ENCODE measurements at regions not wholly inside any gene's neighbourhood (a gene's known extent, or its start where the extent isn't known, plus 50 kb on each side); places are given as distances from the start of the nearest gene placed in this dataset.

DNA sequence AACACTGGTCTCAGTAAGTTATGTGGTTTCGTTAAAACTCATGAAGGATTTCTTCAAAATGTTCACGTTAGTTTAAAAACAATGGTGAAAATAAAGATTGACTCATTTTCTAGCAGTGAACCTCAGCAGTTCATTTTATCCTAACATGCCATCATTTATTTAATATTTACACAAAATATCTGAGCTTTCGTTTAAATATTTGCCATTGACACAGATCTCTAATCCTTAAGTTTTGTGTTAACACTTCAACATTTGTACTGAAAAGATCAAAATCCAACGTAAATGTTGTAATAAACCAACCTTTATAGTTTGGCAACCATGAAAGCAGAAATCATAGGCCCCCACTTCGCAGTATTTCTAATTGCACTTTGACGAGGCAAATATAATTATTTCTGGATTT lies 1129.5 kb downstream of the PLA2G4A start:
- Histone ChIP-seq H3K36me3 (no peaks in the 10 kb centered on the region), H3K27ac (no peak overlapping the region), H3K4me3 (ENCODE audit: low read depth in 1 of 2, low read length in 1 of 2) (no peak overlapping the region), H3K4me1 (ENCODE audit: control insufficient read depth in 1 of 2, insufficient read depth in 1 of 2, low read depth in 1 of 2, low read length in 1 of 2) (no peaks in the 10 kb centered on the region), H3K9me3 (no peaks in the 10 kb centered on the region), H3K27me3 (no peaks in the 10 kb centered on the region)
- TF ChIP-seq, protein P1, sequence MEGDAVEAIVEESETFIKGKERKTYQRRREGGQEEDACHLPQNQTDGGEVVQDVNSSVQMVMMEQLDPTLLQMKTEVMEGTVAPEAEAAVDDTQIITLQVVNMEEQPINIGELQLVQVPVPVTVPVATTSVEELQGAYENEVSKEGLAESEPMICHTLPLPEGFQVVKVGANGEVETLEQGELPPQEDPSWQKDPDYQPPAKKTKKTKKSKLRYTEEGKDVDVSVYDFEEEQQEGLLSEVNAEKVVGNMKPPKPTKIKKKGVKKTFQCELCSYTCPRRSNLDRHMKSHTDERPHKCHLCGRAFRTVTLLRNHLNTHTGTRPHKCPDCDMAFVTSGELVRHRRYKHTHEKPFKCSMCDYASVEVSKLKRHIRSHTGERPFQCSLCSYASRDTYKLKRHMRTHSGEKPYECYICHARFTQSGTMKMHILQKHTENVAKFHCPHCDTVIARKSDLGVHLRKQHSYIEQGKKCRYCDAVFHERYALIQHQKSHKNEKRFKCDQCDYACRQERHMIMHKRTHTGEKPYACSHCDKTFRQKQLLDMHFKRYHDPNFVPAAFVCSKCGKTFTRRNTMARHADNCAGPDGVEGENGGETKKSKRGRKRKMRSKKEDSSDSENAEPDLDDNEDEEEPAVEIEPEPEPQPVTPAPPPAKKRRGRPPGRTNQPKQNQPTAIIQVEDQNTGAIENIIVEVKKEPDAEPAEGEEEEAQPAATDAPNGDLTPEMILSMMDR (IDR thresholded peaks at IDR 0.05): no peak

DNA sequence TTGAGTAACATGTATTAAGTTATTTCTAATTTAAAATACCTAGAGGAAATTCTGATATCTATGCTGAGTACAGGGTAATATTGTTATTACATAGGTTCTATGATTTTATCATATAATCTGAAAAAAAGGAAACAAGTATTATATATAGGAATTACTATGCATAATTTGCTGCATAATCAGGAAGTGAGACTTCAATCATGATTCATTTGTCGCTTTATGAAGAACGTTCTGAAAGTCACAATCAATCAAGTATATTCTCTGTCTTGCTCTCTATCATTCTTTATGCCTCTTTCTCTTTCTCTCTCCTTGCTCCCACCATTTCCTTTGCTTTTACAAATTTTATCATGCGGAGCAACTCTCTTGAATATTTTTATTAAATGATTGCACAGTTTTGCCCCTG lies 1130.3 kb downstream of the PLA2G4A start:
- no peaks in the 10 kb centered on the region for H3K27me3 ChIP-seq
- no peaks in the 10 kb centered on the region for H3K36me3 ChIP-seq
- TF ChIP-seq, protein P1 (IDR thresholded peaks at IDR 0.05): no peak
- no peak overlapping the region for H3K27ac ChIP-seq
- no peaks in the 10 kb centered on the region for H3K4me1 ChIP-seq (ENCODE audit: control insufficient read depth in 1 of 2, insufficient read depth in 1 of 2, low read depth in 1 of 2, low read length in 1 of 2)
- no peak overlapping the region for H3K4me3 ChIP-seq (ENCODE audit: low read depth in 1 of 2, low read length in 1 of 2)
- no peaks in the 10 kb centered on the region for H3K9me3 ChIP-seq

DNA sequence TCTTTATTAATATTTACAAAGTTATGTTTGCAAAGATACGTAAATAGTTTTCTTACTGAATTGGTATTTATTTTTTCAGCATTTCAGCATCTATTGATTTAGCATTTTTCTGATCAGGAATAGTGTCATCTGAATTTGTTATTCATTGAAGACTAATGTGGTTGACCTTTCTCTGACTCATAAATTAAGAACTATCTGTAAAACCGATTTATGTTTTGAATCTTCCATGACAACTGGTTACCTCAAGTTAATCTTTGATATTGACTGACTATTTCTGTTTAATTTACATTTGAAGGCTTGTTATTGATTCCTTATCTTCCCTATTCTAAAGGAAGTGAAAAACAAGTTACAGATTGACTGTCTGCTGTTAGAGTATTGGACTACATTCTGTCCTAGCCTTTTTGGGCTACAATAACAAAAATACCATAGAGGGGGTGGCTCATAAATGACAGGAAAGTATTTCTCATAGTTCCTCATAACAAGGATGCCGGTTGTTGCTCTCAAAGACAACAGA lies 1131.4 kb downstream of the PLA2G4A start:
- H3K4me3 ChIP-seq (ENCODE audit: low read depth in 1 of 2, low read length in 1 of 2): no peak overlapping the region
- TF ChIP-seq, protein P1 (IDR thresholded peaks at IDR 0.05): no peak
- H3K4me1 ChIP-seq (ENCODE audit: control insufficient read depth in 1 of 2, insufficient read depth in 1 of 2, low read depth in 1 of 2, low read length in 1 of 2): no peaks in the 10 kb centered on the region
- no peaks in the 10 kb centered on the region for H3K36me3 ChIP-seq
- no peaks in the 10 kb centered on the region for H3K9me3 ChIP-seq
- no peak overlapping the region for H3K27ac ChIP-seq
- no peaks in the 10 kb centered on the region for H3K27me3 ChIP-seq

DNA sequence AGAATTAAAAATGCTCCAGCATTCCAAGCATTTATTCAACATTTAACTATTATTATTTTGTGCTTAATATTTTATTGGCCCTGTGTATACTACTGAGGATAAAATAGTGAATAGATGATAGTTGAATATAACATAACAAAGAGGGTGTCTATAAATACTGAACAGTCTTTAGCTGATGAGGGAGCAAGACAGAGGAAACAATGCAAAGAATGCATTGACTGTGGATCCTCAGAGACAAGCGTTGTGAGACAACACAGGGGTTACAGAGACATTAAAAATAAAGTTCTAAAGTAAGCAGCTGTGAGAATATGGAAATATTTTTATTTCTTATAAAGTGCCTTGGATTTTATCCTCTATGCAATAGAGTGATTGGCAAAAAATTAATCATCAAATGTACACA lies 1133.1 kb downstream of the PLA2G4A start:
- H3K9me3 ChIP-seq: no peaks in the 10 kb centered on the region
- H3K27me3 ChIP-seq: no peaks in the 10 kb centered on the region
- H3K27ac ChIP-seq: no peak overlapping the region
- no peaks in the 10 kb centered on the region for H3K4me1 ChIP-seq (ENCODE audit: control insufficient read depth in 1 of 2, insufficient read depth in 1 of 2, low read depth in 1 of 2, low read length in 1 of 2)
- H3K4me3 ChIP-seq (ENCODE audit: low read depth in 1 of 2, low read length in 1 of 2): no peak overlapping the region
- TF ChIP-seq, protein P1 (IDR thresholded peaks at IDR 0.05): no peak
- no peaks in the 10 kb centered on the region for H3K36me3 ChIP-seq

DNA sequence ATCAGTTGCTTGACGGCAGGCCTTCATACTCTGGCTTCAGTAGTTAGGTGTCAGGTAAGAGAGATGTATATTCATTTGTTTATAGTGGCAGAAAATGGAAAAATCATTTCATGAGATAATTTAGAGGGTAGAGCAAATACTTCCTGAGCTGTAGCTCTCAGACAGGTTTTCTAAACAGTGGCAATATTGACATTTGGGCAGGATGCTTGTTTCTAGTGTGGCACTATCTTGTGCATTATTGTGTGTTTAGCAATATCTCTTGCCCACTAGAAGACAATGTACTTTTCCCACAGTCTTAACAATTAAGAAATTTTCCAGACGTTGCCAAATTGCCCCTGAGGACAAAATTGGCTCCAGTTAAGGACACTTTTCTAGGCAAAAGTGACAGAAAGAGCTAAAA lies 1143.1 kb downstream of the PLA2G4A start:
- H3K4me1 ChIP-seq (ENCODE audit: control insufficient read depth in 1 of 2, insufficient read depth in 1 of 2, low read depth in 1 of 2, low read length in 1 of 2): no peaks in the 10 kb centered on the region
- no peak overlapping the region for H3K27ac ChIP-seq
- H3K27me3 ChIP-seq: no peaks in the 10 kb centered on the region
- TF ChIP-seq, protein P1 (IDR thresholded peaks at IDR 0.05): no peak
- no peak overlapping the region for H3K4me3 ChIP-seq (ENCODE audit: low read depth in 1 of 2, low read length in 1 of 2)
- no peaks in the 10 kb centered on the region for H3K36me3 ChIP-seq
- no peaks in the 10 kb centered on the region for H3K9me3 ChIP-seq

DNA sequence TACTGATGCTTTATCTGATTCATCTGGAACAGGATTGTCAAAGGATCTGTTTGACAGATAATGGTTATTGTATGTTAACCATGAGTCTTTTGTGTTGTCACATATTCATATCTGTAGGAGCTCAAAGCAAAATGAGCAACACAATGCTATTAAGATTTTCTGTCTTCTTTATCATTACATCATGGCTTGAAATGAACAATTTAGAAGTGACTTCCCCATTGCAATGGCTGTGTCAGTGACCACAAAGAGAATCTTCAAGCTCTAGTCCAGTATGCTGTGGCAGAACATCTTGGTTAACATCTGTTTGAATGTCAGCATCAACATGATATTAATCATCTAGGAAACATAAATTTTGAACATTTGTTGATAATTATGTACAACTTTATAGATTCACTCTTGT lies 1148.5 kb downstream of the PLA2G4A start:
- H3K36me3 ChIP-seq: no peaks in the 10 kb centered on the region
- H3K4me1 ChIP-seq (ENCODE audit: control insufficient read depth in 1 of 2, insufficient read depth in 1 of 2, low read depth in 1 of 2, low read length in 1 of 2): no peaks in the 10 kb centered on the region
- TF ChIP-seq, protein P1 (IDR thresholded peaks at IDR 0.05): no peak
- no peaks in the 10 kb centered on the region for H3K27me3 ChIP-seq
- H3K27ac ChIP-seq: no peak overlapping the region
- no peak overlapping the region for H3K4me3 ChIP-seq (ENCODE audit: low read depth in 1 of 2, low read length in 1 of 2)
- H3K9me3 ChIP-seq: no peaks in the 10 kb centered on the region

All from neutrophil (primary cell).